Thoracic aorta (tissue), 2 donors: ENCODE measurements at regions not wholly inside any gene's neighbourhood (a gene's known extent, or its start where the extent isn't known, plus 50 kb on each side); places are given as distances from the start of the nearest gene placed in this dataset.

ENCODE experiments used
- ATAC-seq: fragments of 150-250 bp; one replicate; pipeline ENCODE4 v1.8.0; 2017; ENCODE audit warnings: low read depth; ENCODE audit not compliant: insufficient number of reproducible peaks, low FRiP score
- DNase-seq: peaks from one replicate; pipeline ENCODE4 v3.0.0-alpha.2; 2020; ENCODE audit warnings: low spot score
- H3K27ac ChIP-seq, 2 donors: fragments of 200-600 bp; sonication (generic); 1 replicate in 1 of 2; 2 replicates in 1 of 2; pipeline ENCODE4 v1.5.1; 2016; ENCODE audit warnings: mild to moderate bottlenecking in 2 of 2, moderate library complexity in 2 of 2
- H3K27me3 ChIP-seq: fragments of 200-600 bp; sonication (generic); replicated peaks from 2 replicates; pipeline ENCODE4 v1.6.0; 2016; ENCODE audit warnings: mild to moderate bottlenecking; ENCODE audit not compliant: insufficient read depth
- H3K36me3 ChIP-seq: fragments of 200-600 bp; sonication (generic); one replicate; pipeline ENCODE4 v1.5.1; 2016
- H3K4me1 ChIP-seq, 2 donors: fragments of 200-600 bp; sonication (generic); 1 replicate in 1 of 2; 2 replicates in 1 of 2; pipeline versions ENCODE4 v1.5.1 to v1.6.0; 2016; ENCODE audit warnings: low read depth in 2 of 2, mild to moderate bottlenecking in 1 of 2; ENCODE audit not compliant: control insufficient read depth in 1 of 2
- H3K4me3 ChIP-seq: fragments of 200-600 bp; sonication (generic); 2 replicates; pipeline ENCODE4 v1.5.1; 2016; ENCODE audit warnings: mild to moderate bottlenecking
- H3K9me3 ChIP-seq: fragments of 200-600 bp; sonication (generic); 2 replicates; pipeline ENCODE4 v1.5.1; 2016
- CTCF ChIP-seq: fragments of 200-600 bp; sonication (generic); IDR thresholded peaks from one replicate; pipeline ENCODE4 v1.5.1; 2019; ENCODE audit warnings: antibody characterized with exemption

GRCh38 chr6:10330515-10330914 lies 84.4 kb downstream of the TFAP2A start:
- H3K27me3 ChIP-seq: no peaks in the 10 kb centered on the region
- TF ChIP-seq CTCF: no peak
- no peak overlapping the region for H3K27ac ChIP-seq
- H3K4me1 ChIP-seq: no peaks in the 10 kb centered on the region
- no peaks in the 10 kb centered on the region for H3K9me3 ChIP-seq
- ATAC-seq (no peak), DNase-seq (no peak)
- no peak overlapping the region for H3K4me3 ChIP-seq
- H3K36me3 ChIP-seq: no peaks in the 10 kb centered on the region

GRCh38 chr6:10323018-10323417 lies 91.9 kb downstream of the TFAP2A start:
- H3K4me3 ChIP-seq: no peak overlapping the region
- H3K27ac ChIP-seq: no peak overlapping the region
- no peaks in the 10 kb centered on the region for H3K27me3 ChIP-seq
- ATAC-seq (no peak), DNase-seq (no peak)
- H3K36me3 ChIP-seq: no peaks in the 10 kb centered on the region
- H3K9me3 ChIP-seq: no peaks in the 10 kb centered on the region
- TF ChIP-seq CTCF: no peak
- H3K4me1 ChIP-seq: no peaks in the 10 kb centered on the region

- H3K27me3 ChIP-seq: no peaks in the 10 kb centered on the region
- H3K36me3 ChIP-seq: no peaks in the 10 kb centered on the region
- no peak overlapping the region for H3K4me3 ChIP-seq
- no peak overlapping the region for H3K27ac ChIP-seq
- H3K4me1 ChIP-seq: no peaks in the 10 kb centered on the region
- no peak for DNase-seq
- TF ChIP-seq CTCF: no peak
- H3K9me3 ChIP-seq: no peaks in the 10 kb centered on the region
- no peak for ATAC-seq
These were observed 94.6 kb downstream of the TFAP2A start for GRCh38 chr6:10320291-10320690.

- ATAC-seq: no peak
- Histone ChIP-seq H3K27ac (no peak overlapping the region), H3K4me3 (no peak overlapping the region)
These were observed 98.5 kb downstream of the TFAP2A start for GRCh38 chr6:10316373-10316721.

GRCh38 chr6:10315658-10316372 lies 99.1 kb downstream of the TFAP2A start:
- Histone ChIP-seq H3K9me3 (no peaks in the 10 kb centered on the region), H3K27ac (no peak overlapping the region), H3K4me1 (no peaks in the 10 kb centered on the region), H3K4me3 (no peak overlapping the region), H3K27me3 (no peaks in the 10 kb centered on the region), H3K36me3 (no peaks in the 10 kb centered on the region)
- TF ChIP-seq CTCF: no peak
- no peak for ATAC-seq
- DNase-seq: no peak

More at GRCh38 chr6:10316373-10316721, 98.5 kb downstream of the TFAP2A start:
- no peaks in the 10 kb centered on the region for H3K27me3 ChIP-seq
- no peak for TF ChIP-seq CTCF
- no peaks in the 10 kb centered on the region for H3K36me3 ChIP-seq
- H3K9me3 ChIP-seq: no peaks in the 10 kb centered on the region
- DNase-seq: no peak
- H3K4me1 ChIP-seq: no peaks in the 10 kb centered on the region
